ENCODE measurements at regions not wholly inside any gene's neighbourhood (a gene's known extent, or its start where the extent isn't known, plus 50 kb on each side); places are given as distances from the start of the nearest gene placed in this dataset.

DNA sequence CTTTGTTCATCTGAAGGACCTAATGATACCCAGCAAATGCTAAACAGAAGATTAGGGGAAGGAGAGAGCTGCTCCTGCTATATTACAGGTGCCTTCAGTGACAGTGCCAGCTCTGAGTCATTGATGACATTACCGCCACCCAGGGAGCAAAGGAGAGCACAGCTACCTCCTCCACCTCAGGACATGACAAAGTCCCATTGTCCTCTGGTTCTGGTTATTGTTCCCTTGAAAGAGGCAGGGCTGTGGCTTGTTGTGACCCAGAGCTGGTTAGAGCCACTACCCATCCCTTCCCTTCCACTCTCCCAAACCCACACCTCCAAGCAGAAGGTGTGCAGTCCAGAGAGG is 363.5 kb upstream of the DUSP10 start:
- no peak for DNase-seq
- TF ChIP-seq EZH2phosphoT487 (IDR thresholded peaks at IDR 0.05; ENCODE audit: insufficient read depth, low read depth) (no peak), EZH2 (IDR thresholded peaks at IDR 0.05; ENCODE audit: insufficient read depth, poor library complexity, severe bottlenecking) (no peak)
- 77 to 89% methylated on average over 1 of the region's 1 CpG for WGBS, 2 experiments (ENCODE audit: low coverage in 1 of 2, low lambda C conversion rate in 2 of 2, missing lambda C conversion rate in 2 of 2)
- H3F3A ChIP-seq (ENCODE audit: insufficient read depth): no peaks in the 10 kb centered on the region
- no peaks in the 10 kb centered on the region for H3K27me3 ChIP-seq (replicated peaks; ENCODE audit: insufficient read depth)
- no peaks in the 10 kb centered on the region for H3K4me1 ChIP-seq (ENCODE audit: insufficient read depth)
- no peaks in the 10 kb centered on the region for H4K20me1 ChIP-seq (ENCODE audit: insufficient read depth)
- no peaks in the 10 kb centered on the region for H3K36me3 ChIP-seq (ENCODE audit: low read depth)
- H3K9me2 ChIP-seq (ENCODE audit: insufficient read depth): no peaks in the 10 kb centered on the region
- no peaks in the 10 kb centered on the region for H3K79me2 ChIP-seq (ENCODE audit: insufficient read depth)
- in situ Hi-C loops (cut with MboI): no loop called here
- no peak overlapping the region for H2AFZ ChIP-seq
- H3K4me2 ChIP-seq (ENCODE audit: unreplicated experiment): no peak overlapping the region
- H3K9ac ChIP-seq: no peak overlapping the region
- H3K9me3 ChIP-seq (ENCODE audit: low read depth): no peaks in the 10 kb centered on the region
- no peak overlapping the region for H3K27ac ChIP-seq
- H3K4me3 ChIP-seq: no peak overlapping the region

DNA sequence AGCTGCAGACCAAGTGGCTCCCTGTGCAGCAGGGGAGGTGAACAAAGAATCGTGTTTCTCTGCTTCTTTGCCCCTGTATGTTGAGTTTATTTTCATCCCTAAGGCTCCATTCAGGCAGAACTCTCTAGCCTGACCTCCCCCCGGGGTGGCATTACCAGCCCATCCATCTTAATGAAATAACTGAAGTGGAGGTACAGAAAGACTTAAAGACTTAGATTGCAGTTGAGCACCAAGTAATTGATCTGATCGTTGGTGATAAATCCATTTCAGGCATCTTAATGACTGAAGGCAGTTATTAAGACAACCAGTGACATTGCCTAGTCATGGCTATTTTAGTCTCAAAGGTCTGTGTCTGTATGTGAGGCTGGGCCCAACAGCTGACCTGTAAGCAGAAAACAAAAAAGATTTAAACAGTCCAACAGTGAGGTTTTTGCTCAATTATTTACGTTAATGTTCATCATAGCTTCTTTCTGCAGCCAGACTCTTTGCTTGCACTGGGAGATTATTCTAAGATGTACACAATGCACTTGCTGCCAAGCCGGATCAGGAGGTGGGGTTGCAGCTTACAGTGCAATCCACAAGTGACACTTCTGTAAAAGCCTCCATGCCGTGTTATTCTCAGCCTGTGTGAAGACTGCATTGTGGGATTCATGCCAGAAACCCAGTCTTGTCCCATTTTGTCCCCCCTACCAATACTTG is 363.0 kb upstream of the DUSP10 start:
- Histone ChIP-seq H3K27me3 (replicated peaks; ENCODE audit: insufficient read depth) (no peaks in the 10 kb centered on the region), H3K27ac (no peak overlapping the region), H3K9ac (no peak overlapping the region), H4K20me1 (ENCODE audit: insufficient read depth) (no peaks in the 10 kb centered on the region), H3F3A (ENCODE audit: insufficient read depth) (no peaks in the 10 kb centered on the region), H3K4me2 (ENCODE audit: unreplicated experiment) (no peak overlapping the region), H3K4me1 (ENCODE audit: insufficient read depth) (no peaks in the 10 kb centered on the region), H3K9me2 (ENCODE audit: insufficient read depth) (no peaks in the 10 kb centered on the region), H3K79me2 (ENCODE audit: insufficient read depth) (no peaks in the 10 kb centered on the region), H3K4me3 (no peak overlapping the region), H3K9me3 (ENCODE audit: low read depth) (no peaks in the 10 kb centered on the region), H2AFZ (no peak overlapping the region), H3K36me3 (ENCODE audit: low read depth) (no peaks in the 10 kb centered on the region)
- in situ Hi-C loops (cut with MboI): no loop called here
- 49% methylated on average over 6 of the region's 6 CpGs for WGBS, 2 experiments (ENCODE audit: low coverage in 1 of 2, low lambda C conversion rate in 2 of 2, missing lambda C conversion rate in 2 of 2)
- TF ChIP-seq EZH2 (IDR thresholded peaks at IDR 0.05; ENCODE audit: insufficient read depth, poor library complexity, severe bottlenecking) (no peak), EZH2phosphoT487 (IDR thresholded peaks at IDR 0.05; ENCODE audit: insufficient read depth, low read depth) (no peak)
- DNase-seq: no peak

DNA sequence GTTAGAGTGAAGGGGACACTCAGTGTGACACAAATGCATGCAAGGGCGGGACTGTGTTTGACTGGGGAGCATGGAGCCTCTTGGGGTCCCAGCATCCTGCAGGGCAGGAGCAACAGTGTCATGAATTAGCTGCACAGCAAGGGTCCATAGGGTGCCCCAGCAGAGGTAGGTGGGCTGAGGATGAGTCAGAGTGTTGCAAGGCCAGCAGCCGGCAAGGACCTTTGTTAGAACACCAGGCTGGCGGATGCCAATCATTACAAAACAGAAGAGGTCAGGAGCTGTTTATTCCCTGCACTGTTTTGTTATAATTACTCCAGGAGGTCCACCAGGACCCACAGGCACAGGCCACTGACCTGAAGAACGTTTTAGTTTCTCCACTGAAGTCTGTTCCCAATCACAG is 362.2 kb upstream of the DUSP10 start:
- 64 to 73% methylated on average over 4 of the region's 4 CpGs for WGBS, 2 experiments (ENCODE audit: low coverage in 1 of 2, low lambda C conversion rate in 2 of 2, missing lambda C conversion rate in 2 of 2)
- no peak overlapping the region for H3K27ac ChIP-seq
- no peaks in the 10 kb centered on the region for H3K79me2 ChIP-seq (ENCODE audit: insufficient read depth)
- no peak overlapping the region for H3K9ac ChIP-seq
- in situ Hi-C loops (cut with MboI): no loop called here
- no peaks in the 10 kb centered on the region for H3K4me1 ChIP-seq (ENCODE audit: insufficient read depth)
- no peaks in the 10 kb centered on the region for H3K27me3 ChIP-seq (replicated peaks; ENCODE audit: insufficient read depth)
- no peak overlapping the region for H3K4me2 ChIP-seq (ENCODE audit: unreplicated experiment)
- H3K36me3 ChIP-seq (ENCODE audit: low read depth): no peaks in the 10 kb centered on the region
- no peaks in the 10 kb centered on the region for H3K9me2 ChIP-seq (ENCODE audit: insufficient read depth)
- no peaks in the 10 kb centered on the region for H4K20me1 ChIP-seq (ENCODE audit: insufficient read depth)
- no peak overlapping the region for H3K4me3 ChIP-seq
- TF ChIP-seq EZH2 (IDR thresholded peaks at IDR 0.05; ENCODE audit: insufficient read depth, poor library complexity, severe bottlenecking): no peak
- no peak for TF ChIP-seq EZH2phosphoT487 (IDR thresholded peaks at IDR 0.05; ENCODE audit: insufficient read depth, low read depth)
- no peak for DNase-seq
- H3F3A ChIP-seq (ENCODE audit: insufficient read depth): no peaks in the 10 kb centered on the region
- no peak overlapping the region for H2AFZ ChIP-seq
- no peaks in the 10 kb centered on the region for H3K9me3 ChIP-seq (ENCODE audit: low read depth)

- in situ Hi-C loops (cut with MboI): no loop called here
- Histone ChIP-seq H3K27me3 (replicated peaks; ENCODE audit: insufficient read depth) (no peaks in the 10 kb centered on the region), H3F3A (ENCODE audit: insufficient read depth) (no peaks in the 10 kb centered on the region), H3K9me2 (ENCODE audit: insufficient read depth) (no peaks in the 10 kb centered on the region), H4K20me1 (ENCODE audit: insufficient read depth) (no peaks in the 10 kb centered on the region), H3K9me3 (ENCODE audit: low read depth) (no peaks in the 10 kb centered on the region), H2AFZ (no peak overlapping the region), H3K4me3 (no peak overlapping the region), H3K9ac (no peak overlapping the region), H3K4me1 (ENCODE audit: insufficient read depth) (0 out of 2 replicates have a peak, but pooled peaks cover 4% of the 10 kb centered on the region), H3K79me2 (ENCODE audit: insufficient read depth) (no peaks in the 10 kb centered on the region), H3K36me3 (ENCODE audit: low read depth) (no peaks in the 10 kb centered on the region), H3K4me2 (ENCODE audit: unreplicated experiment) (no peak overlapping the region), H3K27ac (no peak overlapping the region)
- WGBS, 2 experiments (ENCODE audit: low coverage in 1 of 2, low lambda C conversion rate in 2 of 2, missing lambda C conversion rate in 2 of 2): 90 to 96% methylated on average over 2 of the region's 2 CpGs
- DNase-seq: no peak
- TF ChIP-seq EZH2phosphoT487 (IDR thresholded peaks at IDR 0.05; ENCODE audit: insufficient read depth, low read depth) (no peak), EZH2 (IDR thresholded peaks at IDR 0.05; ENCODE audit: insufficient read depth, poor library complexity, severe bottlenecking) (no peak)
Observed at GRCh38 chr1:222099746-222100145, 357.9 kb upstream of the DUSP10 start.

All from GM23248 (cell line).